Stimulated activated CD4-positive, alpha-beta T cell treated with anti-CD3 and anti-CD28 coated beads, Interleukin-15, amount 100 ng/mL, for 24 hours (primary cell): ENCODE measurements at regions not wholly inside any gene's neighbourhood (a gene's known extent, or its start where the extent isn't known, plus 50 kb on each side); places are given as distances from the start of the nearest gene placed in this dataset.
"Not testable (repeated sequence)": the region's sequence is repeated elsewhere in the genome, so short reads cannot be mapped to it uniquely, and the experiment has no call there.

Experiments used
- DNase-seq: peaks from one replicate; pipeline ENCODE4 v3.0.0-alpha.2; 2020

GRCh38 chr4:106869551-106869950 lies 166.6 kb downstream of the DKK2 start:
- no peak for DNase-seq

GRCh38 chr4:106868381-106869035 lies 167.6 kb downstream of the DKK2 start:
- DNase-seq: no peak

GRCh38 chr4:106864231-106864630 lies 171.9 kb downstream of the DKK2 start:
- no peak for DNase-seq

GRCh38 chr4:106854569-106855351 lies 181.4 kb downstream of the DKK2 start:
- DNase-seq: no peak

GRCh38 chr4:106852426-106852825 lies 183.7 kb downstream of the DKK2 start:
- DNase-seq: no peak

- no peak for DNase-seq
Measured at GRCh38 chr4:106851726-106852125, 184.4 kb downstream of the DKK2 start.

DNA sequence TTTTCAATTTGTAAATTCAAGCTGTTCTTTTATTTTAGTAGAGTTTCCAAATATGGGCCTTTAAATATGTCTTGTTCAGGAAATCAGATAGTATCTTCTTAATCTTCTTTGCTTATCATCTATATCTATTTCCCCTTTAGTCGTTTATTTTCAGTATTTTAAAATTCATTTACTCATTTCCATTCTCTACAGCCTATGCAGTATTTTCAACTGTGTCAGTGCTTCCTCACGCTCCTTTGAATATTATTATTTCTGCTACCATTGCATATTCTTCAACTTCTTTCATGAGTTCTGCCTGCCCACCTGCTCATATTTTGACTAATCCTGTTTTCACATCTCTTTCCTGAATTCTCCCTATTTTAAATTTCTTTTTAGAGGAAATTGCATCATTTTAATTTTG lies 185.4 kb downstream of the DKK2 start:
- DNase-seq: no peak

GRCh38 chr4:106835919-106836318 lies 200.2 kb downstream of the DKK2 start:
- no peak for DNase-seq

DNA sequence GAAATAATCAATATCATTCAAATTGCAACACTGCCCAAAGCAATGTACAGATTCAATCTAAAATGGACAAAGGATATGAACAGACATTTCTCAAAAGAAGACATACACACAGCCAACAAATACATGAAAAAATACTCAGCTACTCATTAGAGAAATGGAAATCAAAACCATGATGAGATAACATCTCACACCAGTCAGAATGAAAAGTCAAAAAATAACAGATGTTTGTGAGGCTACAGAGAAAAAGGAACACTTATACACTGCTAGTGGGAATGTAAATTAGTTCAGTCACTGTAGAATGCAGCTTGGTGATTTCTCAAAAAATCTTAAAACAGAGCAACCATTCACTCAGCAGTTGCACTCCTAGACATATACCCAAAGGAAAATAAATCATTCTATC lies 205.2 kb downstream of the DKK2 start:
- DNase-seq: no peak

DNA sequence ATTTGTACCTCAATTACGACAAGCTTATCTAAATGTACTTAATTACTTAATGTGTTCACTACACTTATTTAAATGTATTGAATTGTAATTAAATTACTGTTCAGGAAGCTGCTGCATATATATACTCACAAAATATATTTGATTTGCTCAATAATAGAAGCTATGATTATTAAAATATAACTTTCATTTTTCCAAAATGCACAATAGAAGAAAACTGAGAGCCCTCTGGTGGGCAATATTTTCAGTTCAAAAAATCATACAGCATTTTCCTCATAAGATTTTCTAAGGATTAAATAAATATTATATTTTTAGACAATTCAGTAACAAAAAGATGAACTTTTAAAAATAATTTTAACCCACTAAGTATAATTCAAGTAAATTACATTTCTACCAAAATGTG lies 217.3 kb downstream of the DKK2 start:
- DNase-seq: no peak

DNA sequence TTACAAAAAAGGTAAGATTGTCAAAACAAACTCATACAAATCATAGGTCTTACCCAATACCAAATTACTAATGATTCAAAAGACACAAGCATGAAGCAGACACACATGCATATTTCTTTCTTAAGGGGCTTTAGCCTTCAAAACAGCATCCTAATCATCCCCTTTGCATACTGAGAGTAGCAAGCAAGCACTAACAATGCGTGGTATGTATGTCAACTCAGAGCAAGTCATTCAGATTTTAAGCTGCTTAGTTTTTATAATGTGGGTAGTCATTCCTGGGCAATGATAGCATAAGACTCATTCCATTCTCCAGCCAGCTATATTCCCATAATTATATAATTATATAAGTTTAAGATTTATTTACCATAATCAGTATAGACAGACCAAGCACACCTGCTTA lies 219.6 kb downstream of the DKK2 start:
- DNase-seq: no peak

GRCh38 chr4:106810122-106810521 lies 226.0 kb downstream of the DKK2 start:
- no peak for DNase-seq

- no peak for DNase-seq
Measured at GRCh38 chr4:106809076-106809475, 227.0 kb downstream of the DKK2 start.

- no peak for DNase-seq
Measured at GRCh38 chr4:106806158-106806797, 229.8 kb downstream of the DKK2 start.

DNA sequence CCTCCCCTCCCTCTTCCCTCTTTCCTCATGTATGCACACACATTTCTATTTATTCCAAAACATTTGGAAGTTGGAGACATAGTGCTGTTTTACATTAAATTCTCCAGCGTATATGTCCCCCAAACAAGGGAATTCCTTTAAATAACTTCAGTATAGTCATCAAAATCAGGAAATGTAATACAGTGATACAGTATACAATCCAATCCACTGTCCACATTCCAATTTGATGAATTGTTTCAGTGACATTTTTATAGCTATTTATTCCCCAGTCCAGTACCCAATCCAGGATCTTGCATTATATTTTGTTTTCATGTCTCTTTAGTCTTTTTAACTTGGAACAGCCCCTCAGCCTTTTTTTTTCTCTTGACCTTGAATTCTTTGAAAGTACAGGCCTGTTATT lies 233.0 kb downstream of the DKK2 start:
- no peak for DNase-seq

DNA sequence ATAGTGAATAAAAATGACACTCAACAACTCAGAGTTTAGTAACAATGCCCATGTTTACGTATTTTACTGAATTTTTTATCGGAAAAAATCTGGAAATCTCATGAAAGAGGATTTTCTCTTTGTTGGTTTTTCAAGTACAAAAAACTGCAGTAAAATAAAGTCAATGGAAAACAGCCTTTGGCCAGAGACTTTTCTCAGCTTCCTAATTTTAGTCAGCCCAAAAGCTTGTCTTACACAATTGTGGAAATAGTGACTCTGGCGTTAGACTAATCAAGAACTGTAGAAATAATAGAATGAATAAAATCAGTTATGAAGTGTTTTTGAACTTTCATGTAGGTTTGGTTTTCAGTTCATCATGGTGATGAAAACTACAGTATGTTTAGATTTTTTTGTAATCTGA lies 234.7 kb downstream of the DKK2 start:
- DNase-seq: no peak

DNA sequence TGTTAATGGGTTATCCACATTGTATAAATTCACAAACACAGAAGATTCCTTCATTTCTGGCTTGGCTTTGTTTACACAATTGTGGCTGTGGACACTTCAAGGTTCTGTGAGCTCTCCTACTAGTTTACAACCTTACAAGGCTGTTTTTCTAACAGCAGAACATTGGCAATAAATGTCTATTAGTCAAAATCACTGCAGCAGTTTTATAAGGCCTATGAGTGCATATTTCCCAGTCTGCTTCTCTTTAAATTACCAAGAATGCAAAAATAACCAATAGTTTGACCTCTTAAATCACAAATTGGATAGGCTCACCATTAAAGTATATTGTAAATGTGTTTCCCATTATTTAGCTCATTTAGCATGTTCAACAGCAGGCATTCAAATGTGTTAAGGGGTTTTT lies 239.2 kb downstream of the DKK2 start:
- no peak for DNase-seq

- no peak for DNase-seq
Measured at GRCh38 chr4:106795326-106795725, 240.8 kb downstream of the DKK2 start.

GRCh38 chr4:106793933-106794332 lies 242.2 kb downstream of the DKK2 start:
- no peak for DNase-seq

DNA sequence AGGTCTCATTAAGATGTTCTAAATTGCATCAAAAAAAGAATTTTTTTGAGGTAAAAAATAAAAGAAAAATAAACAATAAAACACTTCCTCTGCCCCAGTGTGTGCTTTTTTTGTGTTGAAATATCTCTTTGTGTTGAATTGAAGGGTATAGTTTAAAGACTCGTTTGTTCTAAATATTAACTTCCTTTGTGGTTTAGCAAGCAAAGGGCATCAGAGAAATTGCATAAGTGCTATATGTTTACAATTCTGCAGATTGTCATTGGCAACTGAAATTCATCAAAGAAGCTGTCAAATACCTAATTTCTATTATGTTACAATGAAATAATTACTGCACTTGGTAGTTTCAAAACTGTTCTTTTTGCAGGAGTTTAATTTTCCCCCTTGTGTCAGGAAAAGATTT lies 260.5 kb downstream of the DKK2 start:
- no peak for DNase-seq

DNA sequence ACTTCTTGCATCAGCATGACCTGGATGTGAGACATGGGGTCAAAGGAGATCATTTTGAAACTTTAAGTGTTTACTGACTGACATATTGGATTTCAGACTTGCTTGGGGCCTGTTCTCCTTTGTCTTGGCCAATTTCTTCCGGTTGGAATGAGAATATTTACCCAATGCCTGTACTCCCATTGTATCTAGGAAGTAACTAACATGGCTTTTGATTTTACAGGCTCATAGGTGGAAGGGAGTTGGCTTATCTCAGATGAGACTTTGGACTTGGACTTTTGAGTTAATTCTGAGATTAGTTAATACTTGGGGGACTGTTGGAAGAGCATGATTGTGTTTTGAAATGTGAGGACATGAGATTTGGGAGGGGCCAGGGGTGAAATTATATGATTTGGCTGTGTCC lies 262.1 kb downstream of the DKK2 start:
- DNase-seq: not testable (repeated sequence)

- no peak for DNase-seq
Measured at GRCh38 chr4:106773076-106773905, 262.8 kb downstream of the DKK2 start.

DNA sequence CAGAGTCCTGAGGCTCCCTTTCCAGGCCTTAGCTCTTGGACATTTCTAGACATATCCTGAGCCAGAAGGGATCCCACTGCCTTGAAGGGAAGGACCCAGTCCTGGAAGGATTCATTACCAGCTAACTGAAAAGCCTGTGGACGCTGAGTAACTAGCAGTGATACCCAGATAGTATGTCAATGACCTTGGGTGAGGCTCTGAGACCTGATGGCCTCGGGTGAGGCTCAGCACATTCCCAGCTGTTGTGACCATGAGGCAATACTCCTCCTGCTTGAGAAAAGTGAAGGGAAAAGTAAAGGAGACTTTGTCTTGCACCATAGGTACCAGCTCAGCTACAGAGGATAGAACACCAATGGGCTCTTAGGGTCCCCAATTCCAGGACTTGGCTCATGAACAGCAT lies 268.1 kb downstream of the DKK2 start:
- DNase-seq: no peak
